B cell (primary cell): ENCODE measurements at regions not wholly inside any gene's neighbourhood (a gene's known extent, or its start where the extent isn't known, plus 50 kb on each side); places are given as distances from the start of the nearest gene placed in this dataset.

Source experiments
- ATAC-seq: fragments of 200-7000 bp; cut with Tn5 transposase; one replicate; pipeline ENCODE4 v1.10.0; 2021; ENCODE audit warnings: low read depth, mild to moderate bottlenecking, moderate number of reproducible peaks, moderate library complexity
- CTCF ChIA-PET: fragments of 350-600 bp; sonication (Branson Sonifier 250); formaldehyde crosslinking; loops from one replicate; lab custom pipeline; 2021; ENCODE audit warnings: antibody characterized with exemption, inconsistent platforms; lab: Charles Lee
- POLR2A ChIA-PET: fragments of 350-600 bp; sonication (Branson Sonifier 250); formaldehyde crosslinking; loops from one replicate; lab custom pipeline; 2021; ENCODE audit warnings: antibody characterized with exemption; lab: Charles Lee
- DNase-seq: peaks from one replicate; pipeline ENCODE4 v3.0.0; 2013
- H2AFZ ChIP-seq: 2 replicates; pipeline ENCODE4 v1.6.1; 2012; ENCODE audit warnings: mild to moderate bottlenecking, low read depth, low read length; ENCODE audit not compliant: insufficient read depth, poor library complexity, severe bottlenecking
- H3K27ac ChIP-seq, 2 donors: 1 replicate in 1 of 2; 2 replicates in 1 of 2; pipeline ENCODE4 v1.5.1; 2012 to 2013; ENCODE audit warnings: low read length in 2 of 2, mild to moderate bottlenecking in 2 of 2, moderate library complexity in 1 of 2
- H3K27me3 ChIP-seq, 4 experiments: fragments of 200-600 bp in 1 of 4; sonication (generic) in 1 of 4; replicated peaks in 1 of 4; 1 replicate in 2 of 4; 2 replicates in 2 of 4; pipeline versions ENCODE4 v1.6.1 to v1.7.0; 2013 to 2016; ENCODE audit warnings: low read length in 3 of 4, mild to moderate bottlenecking in 2 of 4, mixed read lengths in 1 of 4, moderate library complexity in 1 of 4; ENCODE audit not compliant: insufficient read depth in 4 of 4, control insufficient read depth in 3 of 4; ENCODE audit errors: control extremely low read depth in 1 of 4
- H3K36me3 ChIP-seq, 2 experiments: replicated peaks in 1 of 2; 1 replicate in 1 of 2; 2 replicates in 1 of 2; pipeline versions ENCODE4 v1.6.1 to v1.7.1; 2013; ENCODE audit warnings: low read length in 1 of 2; ENCODE audit not compliant: insufficient read depth in 2 of 2, control insufficient read depth in 1 of 2; ENCODE audit errors: control extremely low read depth in 1 of 2, extremely low read depth in 1 of 2
- H3K4me1 ChIP-seq, 2 donors: fragments of 200-600 bp in 1 of 2; sonication (generic) in 1 of 2; 1 replicate in 1 of 2; 2 replicates in 1 of 2; pipeline versions ENCODE4 v1.5.1 to v1.6.1; 2013 to 2017; ENCODE audit warnings: low read length in 2 of 2; ENCODE audit not compliant: control insufficient read depth in 2 of 2, insufficient read depth in 2 of 2
- H3K4me2 ChIP-seq: replicated peaks from 2 replicates; pipeline ENCODE3; 2012; ENCODE audit warnings: mild to moderate bottlenecking, low read depth, low read length; ENCODE audit not compliant: poor library complexity, severe bottlenecking
- H3K4me3 ChIP-seq, 5 experiments: fragments of 200-600 bp in 1 of 5; sonication (generic) in 1 of 5; 1 replicate in 3 of 5; 2 replicates in 2 of 5; pipeline versions ENCODE4 v1.5.1 to v1.7.0; 2011 to 2016; ENCODE audit warnings: low read length in 4 of 5, mild to moderate bottlenecking in 4 of 5, low read depth in 2 of 5, control low read depth in 1 of 5, moderate library complexity in 1 of 5; ENCODE audit not compliant: insufficient read depth in 1 of 5; ENCODE audit errors: control extremely low read depth in 1 of 5, extremely low read depth in 1 of 5
- H3K79me2 ChIP-seq: fragments of 200-600 bp; sonication (generic); one replicate; pipeline ENCODE4 v1.6.0; 2016; ENCODE audit warnings: low read length; ENCODE audit not compliant: control insufficient read depth, insufficient read depth
- H3K9ac ChIP-seq: fragments of 200-600 bp; sonication (generic); 2 replicates; pipeline ENCODE4 v1.6.1; 2017; ENCODE audit warnings: mild to moderate bottlenecking, low read length, moderate library complexity
- H3K9me3 ChIP-seq, 3 donors: one replicate each; pipeline versions ENCODE4 v1.6.1 to v1.7.1; 2013; ENCODE audit warnings: low read length in 2 of 3; ENCODE audit not compliant: control insufficient read depth in 2 of 3, insufficient read depth in 1 of 3; ENCODE audit errors: control extremely low read depth in 1 of 3
- H4K20me1 ChIP-seq: 2 replicates; pipeline ENCODE4 v1.6.0; 2012; ENCODE audit warnings: mild to moderate bottlenecking, low read length; ENCODE audit not compliant: insufficient read depth, control insufficient read depth, poor library complexity, severe bottlenecking
- H3K27ac Mint-ChIP-seq: one replicate; pipeline ENCODE4 v1.8.0; 2021; ENCODE audit warnings: mixed read lengths
- H3K27me3 Mint-ChIP-seq: one replicate; pipeline ENCODE4 v1.8.0; 2021; ENCODE audit warnings: mixed read lengths
- H3K4me1 Mint-ChIP-seq: one replicate; pipeline ENCODE4 v1.8.0; 2021; ENCODE audit warnings: mixed read lengths
- H3K4me3 Mint-ChIP-seq: one replicate; pipeline ENCODE4 v1.8.0; 2021; ENCODE audit warnings: mixed read lengths
- H3K9me3 Mint-ChIP-seq: one replicate; pipeline ENCODE4 v1.8.0; 2022; ENCODE audit warnings: mixed read lengths; ENCODE audit not compliant: insufficient read depth
- CTCF ChIP-seq: fragments of 200-600 bp; IDR thresholded peaks from one replicate; pipeline ENCODE4 v1.8.0; 2022; ENCODE audit warnings: antibody characterized with exemption, mild to moderate bottlenecking
- EZH2 ChIP-seq: IDR thresholded peaks from 2 replicates; pipeline ENCODE4 v1.6.1; 2012; ENCODE audit warnings: borderline replicate concordance, low read depth, mild to moderate bottlenecking, moderate library complexity, low read length; ENCODE audit not compliant: insufficient read depth, poor library complexity, severe bottlenecking
- WGBS: methylation state at CpG from one replicate; pipeline ENCODE4 v1.1.5; 2013; ENCODE audit warnings: missing lambda C conversion rate; ENCODE audit not compliant: insufficient coverage; 5-methylcytosine and 5-hydroxymethylcytosine counted together
- intact Hi-C: fragments of 100-400 bp; cut with micrococcal nuclease; formaldehyde crosslinking; loops from one replicate; pipeline ENCODE4 v1.10.0; 2022

DNA sequence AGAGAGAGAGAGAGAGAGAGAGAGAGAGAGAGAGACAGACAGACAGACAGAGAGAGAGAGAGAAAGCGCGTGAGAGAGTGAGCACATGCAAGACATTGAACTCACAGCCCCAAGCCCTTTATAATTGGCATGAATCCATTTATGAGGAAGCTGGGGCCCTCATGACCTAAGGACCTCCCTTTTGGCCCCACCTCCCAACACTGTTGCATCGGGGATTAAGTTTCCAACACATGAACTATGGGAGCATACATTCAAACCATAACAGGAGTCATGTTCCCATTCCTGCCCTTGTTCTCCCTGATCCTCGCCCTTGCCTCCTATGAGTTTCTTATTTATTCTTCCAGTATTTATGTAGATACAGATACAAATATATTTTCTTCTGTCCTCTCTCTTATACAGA is 269.8 kb upstream of the ARX start:
- Histone ChIP-seq H3K9me3 (no peaks in the 10 kb centered on the region), H3K36me3 (no peaks in the 10 kb centered on the region), H3K4me1 (no peaks in the 10 kb centered on the region), H3K4me2 (no peak overlapping the region), H3K9ac (no peak overlapping the region), H2AFZ (no peak overlapping the region), H3K27ac (no peak overlapping the region), H4K20me1 (no peaks in the 10 kb centered on the region), H3K79me2 (no peaks in the 10 kb centered on the region), H3K4me3 (no peak overlapping the region), H3K27me3 (no peaks in the 10 kb centered on the region)
- DNase-seq: no peak
- ATAC-seq: no peak
- no CpG with 5 or more reads among the region's 4 CpGs for WGBS
- Mint-ChIP-seq H3K9me3 (no peaks in the 10 kb centered on the region), H3K27me3 (no peaks in the 10 kb centered on the region), H3K4me3 (no peak overlapping the region), H3K27ac (no peak overlapping the region), H3K4me1 (no peaks in the 10 kb centered on the region)
- TF ChIP-seq EZH2 (no peak), CTCF (no peak)
- POLR2A ChIA-PET: no interaction called here
- intact Hi-C loops: no loop called here
- CTCF ChIA-PET: no interaction called here

DNA sequence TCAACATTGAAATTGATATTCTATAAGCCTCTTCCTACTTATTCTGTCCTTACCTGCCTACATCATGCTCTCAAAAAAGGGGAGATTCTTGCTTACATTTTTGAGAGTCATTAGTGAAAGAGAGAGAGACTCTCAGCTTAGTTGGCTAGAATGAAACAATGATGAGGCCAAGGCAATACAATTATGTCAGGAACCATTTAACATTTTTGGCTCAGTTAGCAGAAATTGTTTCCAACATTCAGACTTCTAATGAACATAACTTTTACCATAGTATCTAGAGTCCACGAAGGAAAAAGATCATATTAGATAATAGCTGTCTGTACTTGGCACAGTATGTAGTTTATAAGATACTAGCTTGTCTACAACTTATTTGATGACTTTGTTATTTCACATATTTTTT is 263.7 kb upstream of the ARX start:
- no peak overlapping the region for H3K27ac ChIP-seq
- H3K4me1 ChIP-seq: no peaks in the 10 kb centered on the region
- Mint-ChIP-seq H3K4me1 (no peaks in the 10 kb centered on the region), H3K4me3 (no peak overlapping the region), H3K9me3 (no peaks in the 10 kb centered on the region), H3K27me3 (no peaks in the 10 kb centered on the region), H3K27ac (no peak overlapping the region)
- WGBS: no CpG with 5 or more reads among the region's 1 CpG
- no peak overlapping the region for H3K9ac ChIP-seq
- H3K9me3 ChIP-seq: no peaks in the 10 kb centered on the region
- POLR2A ChIA-PET: no interaction called here
- no peaks in the 10 kb centered on the region for H4K20me1 ChIP-seq
- DNase-seq (no peak), ATAC-seq (no peak)
- no peaks in the 10 kb centered on the region for H3K27me3 ChIP-seq
- no peak overlapping the region for H3K4me3 ChIP-seq
- H3K79me2 ChIP-seq: no peaks in the 10 kb centered on the region
- H2AFZ ChIP-seq: no peak overlapping the region
- H3K36me3 ChIP-seq: no peaks in the 10 kb centered on the region
- CTCF ChIA-PET: no interaction called here
- no peak for TF ChIP-seq CTCF
- H3K4me2 ChIP-seq: no peak overlapping the region
- intact Hi-C loops: no loop called here
